Adrenal gland (tissue), 9 donors: ENCODE measurements at regions not wholly inside any gene's neighbourhood (a gene's known extent, or its start where the extent isn't known, plus 50 kb on each side); places are given as distances from the start of the nearest gene placed in this dataset.

ENCODE experiments used
- DNase-seq, 7 donors: peaks; one replicate each; pipeline ENCODE4 v3.0.0-alpha.2; 2019 to 2020
- H3K27ac ChIP-seq, 5 donors: fragments of 200-600 bp; sonication (generic) in 4 of 5; 1 replicate in 3 of 5; 2 replicates in 2 of 5; pipeline versions ENCODE4 v1.5.1 to v1.8.0; 2016 to 2020; ENCODE audit warnings: mild to moderate bottlenecking in 1 of 5
- H3K27me3 ChIP-seq: fragments of 200-600 bp; 2 replicates; pipeline ENCODE4 v1.8.0; 2021
- H3K36me3 ChIP-seq, 2 donors: fragments of 200-600 bp; replicated peaks in 1 of 2; 1 replicate in 1 of 2; 2 replicates in 1 of 2; pipeline versions ENCODE4 v1.5.1 to v1.8.0; 2018 to 2022
- H3K4me1 ChIP-seq, 2 donors: fragments of 200-600 bp; replicated peaks in 1 of 2; 1 replicate in 1 of 2; 2 replicates in 1 of 2; pipeline versions ENCODE4 v1.5.1 to v1.8.0; 2018 to 2021
- H3K4me3 ChIP-seq, 4 donors: fragments of 200-600 bp; sonication (generic) in 3 of 4; one replicate each; pipeline ENCODE4 v1.5.1; 2016 to 2018
- H3K9me3 ChIP-seq, 3 donors: fragments of 200-600 bp; sonication (generic) in 1 of 3; replicated peaks in 1 of 3; 1 replicate in 2 of 3; 2 replicates in 1 of 3; pipeline versions ENCODE4 v1.5.1 to v1.8.0; 2016 to 2021
- CTCF ChIP-seq, 6 experiments: fragments of 450-650 bp in 4 of 6; fragments of 200-600 bp in 2 of 6; sonication (generic) in 1 of 6; IDR thresholded peaks; 1 replicate in 5 of 6; 2 replicates in 1 of 6; pipeline versions ENCODE4 v1.5.1 to v1.8.0; 2016 to 2021; ENCODE audit warnings: antibody characterized with exemption in 6 of 6, mild to moderate bottlenecking in 2 of 6, moderate library complexity in 1 of 6
- POLR2A ChIP-seq, 2 donors: fragments of 450-650 bp; IDR thresholded peaks; one replicate each; pipeline ENCODE4 v1.6.1; 2017; ENCODE audit warnings: antibody characterized with exemption in 2 of 2, mild to moderate bottlenecking in 2 of 2, moderate library complexity in 1 of 2
- WGBS, 4 donors: extraction: QIAGEN DNeasy Blood & Tissue Kit in 2 of 4; methylation state at CpG; one replicate each; pipeline versions ENCODE4 v1.1.5 to v1.1.7; 2013 to 2017; 5-methylcytosine and 5-hydroxymethylcytosine counted together
- intact Hi-C, 2 donors: fragments of 100-400 bp; cut with DNase I; formaldehyde crosslinking; loops; one replicate each; pipeline versions ENCODE4 v1.14.1 to v1.15.0; 2022 to 2023
- donor health status: healthy with polysubstance abuse.
- donor health status: Bipolar disorder and iron deficiency.
- donor health status: DM: yes; HTN: yes; CAD: no.
- donor health status: DM: no; HTN: no; CAD: no.
- donor health status: DM: no; HTN: no; CAD: no.

GRCh38 chr2:150292192-150292591, 195.3 kb downstream of the RND3 start:
- H3K27me3 ChIP-seq = no peaks in the 10 kb centered on the region
- no peak for DNase-seq
- H3K4me3 ChIP-seq = no peak overlapping the region
- TF ChIP-seq CTCF (IDR thresholded peaks at IDR 0.05) (no peak), POLR2A (IDR thresholded peaks at IDR 0.05) (no peak)
- 58 to 96% (median 93%) methylated on average over 1 of the region's 1 CpG for WGBS, 4 donors
- H3K36me3 ChIP-seq = no peaks in the 10 kb centered on the region
- H3K9me3 ChIP-seq = peaks cover 0 to 8% (median 0%) of the 10 kb centered on the region in 3 donors
- no peaks in the 10 kb centered on the region for H3K4me1 ChIP-seq
- H3K27ac ChIP-seq = no peak overlapping the region
- intact Hi-C loops = no loop called here

- no peak for DNase-seq
- TF ChIP-seq POLR2A (IDR thresholded peaks at IDR 0.05) = no peak
- TF ChIP-seq CTCF (IDR thresholded peaks at IDR 0.05) = no peak
- WGBS, 4 donors = 91 to 94% (median 92%) methylated on average over 6 of the region's 6 CpGs
- Histone ChIP-seq H3K27me3 (no peaks in the 10 kb centered on the region), H3K4me1 (no peaks in the 10 kb centered on the region), H3K36me3 (no peaks in the 10 kb centered on the region), H3K27ac (no peak overlapping the region), H3K9me3 (no peaks in the 10 kb centered on the region), H3K4me3 (no peak overlapping the region)
- intact Hi-C loops = no loop called here
Observed at GRCh38 chr2:150286730-150287362, 200.6 kb downstream of the RND3 start.

- DNase-seq = no peak
- Histone ChIP-seq H3K27me3 (no peaks in the 10 kb centered on the region), H3K27ac (no peak overlapping the region), H3K9me3 (no peaks in the 10 kb centered on the region), H3K36me3 (no peaks in the 10 kb centered on the region), H3K4me1 (peaks cover 5 to 11% of the 10 kb centered on the region in 2 donors), H3K4me3 (no peak overlapping the region)
- intact Hi-C loops = no loop called here
- TF ChIP-seq CTCF (IDR thresholded peaks at IDR 0.05) (no peak), POLR2A (IDR thresholded peaks at IDR 0.05) (no peak)
- 92 to 98% (median 94%) methylated on average over 2 of the region's 2 CpGs for WGBS, 4 donors
Observed at GRCh38 chr2:150284116-150284515, 203.4 kb downstream of the RND3 start.

GRCh38 chr2:150282771-150283371, 204.6 kb downstream of the RND3 start:
- Histone ChIP-seq H3K4me3 (no peak overlapping the region), H3K4me1 (peaks cover 5 to 11% of the 10 kb centered on the region in 2 donors), H3K27ac (peak overlapping the region in 1 of 5 donors; percentile 50), H3K27me3 (no peaks in the 10 kb centered on the region), H3K9me3 (no peaks in the 10 kb centered on the region), H3K36me3 (no peaks in the 10 kb centered on the region)
- intact Hi-C loops = no loop called here
- no peak for TF ChIP-seq POLR2A (IDR thresholded peaks at IDR 0.05)
- TF ChIP-seq CTCF (IDR thresholded peaks at IDR 0.05) = no peak
- DNase-seq = peak in 6 of 7 donors; percentile 9 to 55 (median 34)
- 28 to 46% (median 34%) methylated on average over 2 of the region's 2 CpGs for WGBS, 4 donors
